Left colon (tissue), 2 donors: ENCODE measurements at regions not wholly inside any gene's neighbourhood (a gene's known extent, or its start where the extent isn't known, plus 50 kb on each side); places are given as distances from the start of the nearest gene placed in this dataset.

Source experiments
- ATAC-seq: fragments of 200-7000 bp; cut with Tn5 transposase; one replicate; pipeline ENCODE4 v1.9.1; 2020; ENCODE audit warnings: mild to moderate bottlenecking, moderate library complexity
- DNase-seq, 2 donors: peaks; one replicate each; pipeline ENCODE4 v3.0.0-alpha.2; 2020
- intact Hi-C, 2 donors: fragments of 100-400 bp; cut with DNase I in 1 of 2; cut with micrococcal nuclease in 1 of 2; formaldehyde crosslinking; loops; one replicate each; pipeline versions ENCODE4 v1.11.2 to v1.14.0; 2022; cut with DNase I, micrococcal nuclease
- donor health status: DM: no; HTN: no; CAD: no.
- donor health status: DM: yes; HTN: yes; CAD: no.

DNA sequence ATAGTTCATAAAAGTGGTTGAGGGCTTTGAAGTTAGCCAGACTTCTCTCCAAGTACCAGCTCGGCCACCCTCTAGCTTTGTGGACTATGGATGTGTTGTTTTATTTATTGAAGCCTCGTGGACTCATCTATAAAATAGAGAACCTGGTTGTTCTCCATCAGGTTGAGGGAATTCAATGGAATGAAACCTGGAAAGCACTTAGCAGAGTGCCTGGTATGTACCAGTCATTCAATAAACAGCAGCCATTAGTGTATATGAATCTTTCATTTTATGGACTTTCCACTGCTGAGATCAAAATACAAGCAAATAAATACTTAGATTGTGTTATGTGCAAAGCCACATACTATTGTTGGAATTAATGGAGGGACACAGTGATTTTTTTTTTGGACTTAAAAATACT is 206.8 kb downstream of the SOX4 start:
- DNase-seq: no peak
- intact Hi-C loops: no loop called here
- ATAC-seq: no peak

DNA sequence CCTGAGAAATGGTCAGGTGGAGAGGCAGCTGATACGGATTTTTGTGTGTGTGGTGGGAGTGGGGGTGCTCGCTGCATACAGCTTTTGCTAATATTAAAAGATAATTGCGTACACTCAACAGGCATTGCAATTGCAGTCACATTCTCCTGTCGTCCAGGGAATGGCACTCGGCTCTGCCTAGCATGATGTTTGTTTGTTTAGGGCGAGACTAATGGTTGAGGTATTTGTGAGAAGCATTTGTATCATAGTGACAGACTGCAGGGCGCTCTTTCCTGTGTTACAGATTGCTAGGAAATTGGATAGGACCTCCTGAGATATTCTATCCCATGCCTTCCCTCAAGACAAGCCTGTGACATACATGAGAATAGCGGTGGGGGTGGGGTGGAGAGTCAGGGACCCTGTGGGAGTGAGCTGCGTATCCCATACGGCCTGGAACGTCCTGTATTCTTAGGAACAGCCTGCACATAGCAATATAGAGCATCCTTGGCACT is 207.4 kb downstream of the SOX4 start:
- ATAC-seq (no peak), DNase-seq (no peak)
- intact Hi-C loops: no loop called here

DNA sequence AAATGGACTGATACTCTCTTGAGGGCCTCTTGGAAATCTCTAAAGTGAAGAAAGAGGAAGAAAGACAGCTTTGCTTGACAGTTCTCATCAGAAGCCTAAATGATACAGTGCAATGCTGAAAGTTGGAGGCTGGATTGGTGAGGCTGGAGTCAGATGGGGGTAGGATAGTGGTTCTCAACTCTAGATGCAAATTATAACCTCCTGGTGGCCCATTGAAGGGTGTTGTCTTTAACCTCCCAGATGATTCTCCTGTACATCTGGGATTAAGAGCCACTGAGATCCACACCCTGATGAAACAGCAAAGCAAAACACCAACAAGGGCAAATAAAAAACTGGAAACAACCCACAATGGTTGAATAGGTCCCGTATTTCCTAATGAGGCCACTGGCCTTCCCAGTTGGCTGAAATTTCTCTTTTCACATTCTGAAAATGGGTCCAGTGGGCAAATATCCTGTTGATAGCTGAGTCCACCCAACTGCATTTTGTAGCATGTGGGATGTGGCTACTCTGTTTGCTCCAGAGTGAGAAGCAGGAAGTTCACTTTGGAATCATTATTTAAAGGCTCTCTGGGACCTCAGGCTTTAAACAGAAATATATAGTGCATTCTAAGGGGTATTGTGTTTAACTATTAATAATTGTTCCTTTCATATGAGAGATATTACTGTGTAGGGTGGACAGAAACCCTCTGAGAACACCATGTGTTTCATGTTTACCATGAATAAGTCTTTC is 208.1 kb downstream of the SOX4 start:
- ATAC-seq: no peak
- no peak for DNase-seq

DNA sequence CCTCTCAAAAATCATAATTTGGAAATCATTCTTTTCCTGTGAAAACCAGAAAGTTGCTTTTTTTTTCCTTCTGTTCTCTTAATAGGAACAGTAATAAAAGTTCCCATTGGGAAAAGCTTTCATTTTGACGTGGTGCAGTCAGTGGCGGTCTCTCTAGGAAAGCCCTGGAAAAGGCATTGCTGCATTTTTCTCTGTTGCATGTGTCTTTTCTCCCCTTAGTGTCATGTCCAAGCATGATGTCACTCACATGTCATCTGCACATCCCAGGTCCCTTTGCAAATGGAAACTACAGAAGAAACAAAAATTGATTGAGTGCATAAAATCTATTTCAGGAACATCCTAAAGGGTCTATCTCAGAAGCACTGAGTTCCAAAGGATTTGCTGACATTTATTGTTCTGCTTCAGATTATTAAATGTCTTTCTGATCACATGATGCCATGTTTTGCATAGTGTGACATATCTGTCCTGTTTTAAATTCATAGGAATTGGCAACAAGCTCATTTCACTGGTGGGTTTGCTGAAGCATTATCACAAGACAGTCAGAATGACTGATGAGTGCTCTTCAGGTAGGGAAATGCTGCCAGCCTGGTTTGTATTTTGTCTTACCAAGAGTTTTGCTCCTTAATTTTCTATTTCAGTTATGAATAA is 208.7 kb downstream of the SOX4 start:
- intact Hi-C loops: no loop called here
- no peak for ATAC-seq
- DNase-seq: no peak

More for the DNA sequence above, 208.1 kb downstream of the SOX4 start:
- intact Hi-C loops: no loop called here

DNA sequence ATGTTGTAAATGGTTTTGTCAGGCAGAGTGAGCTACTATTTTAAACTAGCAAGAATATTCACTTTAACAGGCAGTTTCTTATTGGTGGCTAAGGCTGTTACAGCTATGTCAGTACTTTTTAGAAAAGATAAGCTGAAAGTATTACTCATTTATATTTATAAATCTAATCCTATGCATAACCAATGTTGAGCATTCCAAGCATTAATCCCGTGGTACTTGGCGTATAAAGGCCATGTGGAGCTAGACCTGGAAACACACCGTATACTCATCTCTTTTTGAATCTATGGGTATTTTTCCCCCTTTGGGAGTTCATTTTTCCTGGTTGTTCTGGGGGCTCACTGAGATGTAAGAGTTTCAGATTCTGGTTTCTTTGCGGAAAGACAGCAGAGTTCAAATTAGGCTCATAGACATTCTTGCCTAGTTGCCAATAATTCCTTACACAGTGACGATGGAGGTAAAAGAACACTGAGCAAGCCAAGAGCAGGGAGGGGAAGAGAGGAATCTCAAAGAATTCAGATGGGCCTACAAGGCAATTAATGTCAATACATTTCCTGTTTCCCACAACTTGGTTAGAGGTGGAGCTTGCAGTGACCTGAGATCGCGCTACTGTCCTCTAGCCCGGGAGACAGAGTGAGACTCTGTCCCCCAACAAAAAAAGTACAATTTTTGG is 211.5 kb downstream of the SOX4 start:
- intact Hi-C loops: no loop called here
- no peak for DNase-seq
- ATAC-seq: no peak

DNA sequence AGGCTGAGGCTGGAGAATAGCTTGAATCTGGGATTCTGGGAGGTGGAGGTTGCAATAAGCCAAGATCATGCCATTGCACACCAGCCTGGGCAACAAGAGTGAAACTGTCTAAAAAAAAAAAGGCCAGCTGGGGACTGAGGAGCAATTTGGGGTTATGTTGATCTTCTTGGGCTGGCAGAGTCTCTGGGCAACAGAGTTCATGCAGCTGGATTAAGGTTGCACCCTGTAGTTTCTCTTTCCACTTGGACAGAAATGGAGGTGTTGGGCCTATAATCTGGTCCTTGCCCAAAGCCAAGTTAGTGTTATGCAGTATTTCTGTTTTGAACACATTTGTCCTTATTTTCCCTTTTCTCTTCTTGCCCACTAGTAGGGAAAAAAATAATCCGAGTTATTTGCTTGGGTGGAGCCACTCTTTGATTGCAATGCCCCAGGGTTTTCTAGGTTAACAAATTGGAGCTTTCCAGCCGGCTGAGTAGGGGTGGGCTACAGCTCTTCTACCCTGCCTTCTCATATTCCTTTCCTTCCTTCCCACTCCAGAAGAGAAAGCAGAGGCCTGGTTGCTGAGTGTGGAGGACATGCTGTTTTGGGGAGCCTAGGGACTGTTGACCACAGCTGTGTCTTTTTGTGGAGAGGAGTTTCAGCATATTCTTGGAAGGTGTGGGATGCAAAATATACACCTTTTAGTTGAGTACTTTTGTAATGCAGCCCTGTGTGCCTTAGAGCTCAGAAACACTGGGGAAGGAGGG is 213.9 kb downstream of the SOX4 start:
- intact Hi-C loops: no loop called here
- DNase-seq (no peak), ATAC-seq (no peak)

DNA sequence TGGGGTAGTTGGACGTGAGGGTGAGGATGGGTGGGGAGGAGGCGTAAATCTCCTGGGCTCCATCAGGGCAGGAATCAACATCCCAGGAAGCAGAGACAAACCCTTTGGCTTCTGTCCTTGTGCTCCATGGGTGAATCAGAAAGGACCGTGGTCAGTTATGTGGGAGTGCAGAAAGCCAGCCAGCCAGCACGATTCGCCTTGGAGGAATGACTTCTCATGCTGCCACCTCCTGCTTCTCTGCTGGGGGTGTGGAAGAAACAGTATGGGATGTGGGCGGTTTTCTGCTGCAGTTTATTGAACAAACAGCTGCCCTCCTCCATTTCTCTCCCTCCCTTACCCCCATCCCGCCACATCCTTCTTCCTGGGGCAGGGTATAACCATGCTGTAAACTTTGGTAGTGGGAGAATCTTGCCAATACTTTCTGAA is 214.5 kb downstream of the SOX4 start:
- ATAC-seq (peak; percentile 41), DNase-seq (peak in 1 of 2 donors; percentile 13)
- intact Hi-C loops: no loop called here

DNA sequence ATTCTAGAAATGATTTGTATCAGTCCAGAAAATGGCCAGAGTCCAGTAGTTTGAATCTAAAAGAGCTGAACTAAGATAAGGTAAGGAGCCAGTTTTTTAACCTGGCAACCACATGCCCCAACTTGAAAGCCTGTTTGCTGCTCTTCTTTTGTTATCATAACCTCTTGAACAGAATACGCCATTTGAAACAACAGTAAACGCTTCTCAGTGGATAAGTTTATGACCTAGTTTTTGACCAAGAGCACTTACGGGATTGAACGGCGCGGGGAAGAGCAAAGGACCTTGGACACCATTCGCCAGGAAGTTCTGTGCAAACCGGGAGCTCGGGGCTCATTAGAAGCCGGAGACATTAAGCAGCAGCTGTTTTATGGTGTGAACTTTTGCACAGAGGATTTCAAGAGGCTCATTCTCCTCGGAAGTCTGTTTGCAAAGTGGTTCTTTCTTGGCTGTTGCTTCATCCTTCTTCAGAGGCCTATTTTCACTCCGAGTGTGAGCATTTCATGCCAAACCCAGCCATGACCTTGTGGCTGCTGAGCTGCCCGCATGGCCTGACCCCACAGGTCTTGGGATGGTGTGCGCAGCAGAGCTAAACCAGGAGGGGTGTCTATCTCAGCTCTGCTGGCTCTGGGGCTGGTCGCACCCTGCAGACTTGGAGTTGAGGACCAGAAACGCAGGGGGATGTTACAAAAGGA is 215.1 kb downstream of the SOX4 start:
- peak; percentile 50 to 55 for DNase-seq
- ATAC-seq: peak; percentile 96
- intact Hi-C loops: no loop called here

DNA sequence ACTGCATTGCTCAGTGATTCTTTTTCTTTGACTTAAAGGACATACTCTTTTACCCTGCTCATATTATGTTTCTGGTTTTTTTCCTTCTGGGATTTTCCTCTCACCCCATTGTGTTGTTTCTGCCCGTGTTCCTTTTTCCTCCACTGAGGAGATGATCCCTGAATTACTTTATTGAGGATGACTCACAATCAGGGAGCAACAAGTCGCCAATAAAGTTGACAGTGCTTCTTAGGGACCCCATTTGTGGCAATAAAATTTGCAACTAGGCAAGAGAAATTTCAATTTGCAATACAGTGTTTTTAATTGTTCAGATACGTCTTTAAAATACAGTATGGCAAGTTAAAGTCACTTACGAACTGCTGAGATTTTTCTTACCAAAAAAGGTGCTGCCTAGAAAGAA is 217.9 kb downstream of the SOX4 start:
- intact Hi-C loops: no loop called here
- ATAC-seq (no peak), DNase-seq (no peak)

DNA sequence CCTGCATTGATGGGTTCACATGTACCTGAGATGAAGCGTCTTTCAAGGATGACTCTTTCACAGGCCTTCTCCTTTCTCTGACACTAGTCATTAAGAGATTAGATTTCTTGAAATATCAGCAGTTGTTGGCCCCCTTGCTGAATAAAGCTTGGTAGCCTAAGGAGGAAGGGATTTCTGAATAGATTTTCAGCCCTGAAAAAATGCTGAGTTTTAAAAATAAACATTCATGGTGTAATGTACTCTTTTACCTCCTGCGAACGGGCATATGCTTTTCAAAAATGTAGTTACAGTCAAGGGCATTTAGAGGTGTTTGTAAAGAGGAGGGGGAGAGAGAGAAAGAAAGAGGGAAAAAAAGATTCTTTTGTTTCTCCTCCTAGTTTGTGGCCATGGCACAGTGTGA is 222.7 kb downstream of the SOX4 start:
- ATAC-seq (no peak), DNase-seq (no peak)
- intact Hi-C loops: no loop called here

DNA sequence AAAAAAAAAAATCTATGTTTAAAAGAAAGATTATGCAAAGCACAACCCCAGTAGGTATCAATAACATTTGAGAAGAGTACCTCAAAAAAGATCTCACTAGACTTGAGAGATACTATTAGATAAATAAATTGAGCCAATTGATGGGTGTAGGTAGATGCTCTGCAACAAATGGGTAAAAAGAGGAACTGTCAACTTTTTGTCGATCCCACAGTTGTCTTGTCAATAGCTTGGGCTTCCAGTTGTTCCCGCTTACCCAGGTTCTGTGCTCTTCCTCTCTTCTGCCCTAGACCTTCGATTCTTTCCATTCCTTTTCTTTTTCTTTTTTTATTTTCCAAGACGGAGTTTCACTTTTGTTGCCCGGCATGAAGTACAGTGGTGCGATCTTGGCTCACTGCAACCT is 226.9 kb downstream of the SOX4 start:
- intact Hi-C loops: no loop called here
- no peak for ATAC-seq
- DNase-seq: no peak

DNA sequence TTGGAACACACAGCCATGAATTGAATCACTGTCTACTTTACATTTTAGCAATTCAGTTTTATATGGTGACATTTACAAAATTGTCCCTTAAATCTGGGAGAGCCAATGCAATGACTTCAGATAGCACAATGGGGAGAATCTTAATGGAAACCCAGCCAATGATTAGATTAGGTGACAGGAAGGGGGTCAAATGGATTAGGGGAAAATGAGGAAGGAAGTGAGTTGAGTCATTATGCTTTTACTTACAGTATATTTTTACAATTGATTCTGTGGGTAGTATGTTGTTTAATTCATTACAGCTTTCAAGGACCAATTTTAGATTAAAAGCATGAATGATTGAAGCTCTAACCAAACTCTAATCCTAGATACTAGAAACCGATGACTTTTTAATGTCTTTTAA is 229.8 kb downstream of the SOX4 start:
- ATAC-seq (no peak), DNase-seq (no peak)
- intact Hi-C loops: no loop called here

DNA sequence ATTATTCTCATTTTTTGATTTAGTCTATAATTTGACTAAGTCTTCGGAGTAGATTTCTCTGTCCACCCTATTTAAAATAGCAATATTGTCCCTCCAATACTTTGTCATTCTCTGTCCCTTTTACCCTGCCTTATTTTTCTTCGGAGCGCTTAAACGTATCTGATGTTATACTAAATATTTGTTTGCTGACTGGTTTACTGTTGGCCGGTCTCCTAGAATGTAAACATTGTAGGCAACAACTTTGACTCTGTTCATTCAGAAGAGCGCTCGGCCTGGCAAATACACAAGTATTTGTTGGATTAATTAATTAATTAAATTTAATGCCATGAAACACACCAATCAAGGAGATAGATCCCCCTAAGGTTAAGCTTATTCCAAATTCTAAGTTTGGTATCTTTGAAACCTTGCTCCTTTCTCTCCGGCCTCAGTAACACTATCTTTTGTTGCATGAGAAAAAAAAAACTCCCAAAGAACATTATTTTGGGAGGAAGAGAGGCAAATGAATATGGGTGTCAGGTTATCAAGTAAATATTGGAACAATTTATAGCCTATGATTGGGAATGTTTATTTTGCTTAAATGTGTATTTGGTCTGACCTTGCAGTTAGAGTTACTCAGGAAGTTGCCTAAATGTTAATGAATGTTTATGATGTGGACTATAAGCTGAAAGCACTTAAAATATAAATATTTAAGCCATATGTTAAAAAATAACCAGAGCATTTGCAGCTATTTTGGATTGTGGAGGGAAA is 231.1 kb downstream of the SOX4 start:
- no peak for DNase-seq
- no peak for ATAC-seq
- intact Hi-C loops: no loop called here

DNA sequence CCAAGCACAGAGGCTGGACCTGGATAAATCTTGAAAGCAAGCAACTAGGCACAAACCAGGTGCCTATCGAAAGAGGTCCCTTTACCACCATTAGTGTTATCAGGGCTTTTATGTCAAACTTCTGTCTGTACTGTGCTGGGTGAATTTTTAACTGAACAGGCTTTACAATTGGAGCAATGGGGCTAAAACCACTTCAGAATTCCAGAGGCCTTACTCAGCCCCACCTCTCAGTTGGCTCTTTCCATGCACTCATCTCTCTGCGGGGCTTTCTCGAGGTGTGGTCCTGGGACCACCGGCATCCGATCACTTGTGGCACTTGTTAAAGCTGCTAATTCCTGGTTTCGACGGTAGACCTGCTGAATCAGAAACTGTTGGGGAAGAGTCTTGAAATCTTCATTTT is 232.5 kb downstream of the SOX4 start:
- ATAC-seq: no peak
- intact Hi-C loops: no loop called here
- DNase-seq: no peak

DNA sequence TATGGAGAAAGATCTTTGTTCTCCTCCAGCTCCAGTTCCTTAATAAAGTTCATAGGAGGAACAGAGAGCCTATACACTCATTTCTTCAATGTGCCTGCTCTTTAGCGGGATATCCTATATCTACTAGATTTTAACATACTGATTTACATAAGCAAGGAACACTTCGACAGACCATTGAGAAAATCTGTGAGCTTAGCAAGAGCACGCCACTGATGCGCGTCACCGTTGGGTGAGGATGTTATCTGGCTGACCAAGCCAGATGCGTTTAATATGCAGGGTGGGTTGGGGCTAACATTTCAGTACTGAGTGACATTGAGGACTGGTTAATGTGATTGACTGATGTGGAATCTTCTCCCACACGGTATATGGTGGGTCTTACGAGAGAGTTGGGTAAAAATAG is 233.4 kb downstream of the SOX4 start:
- ATAC-seq: no peak
- no peak for DNase-seq
- intact Hi-C loops: no loop called here

DNA sequence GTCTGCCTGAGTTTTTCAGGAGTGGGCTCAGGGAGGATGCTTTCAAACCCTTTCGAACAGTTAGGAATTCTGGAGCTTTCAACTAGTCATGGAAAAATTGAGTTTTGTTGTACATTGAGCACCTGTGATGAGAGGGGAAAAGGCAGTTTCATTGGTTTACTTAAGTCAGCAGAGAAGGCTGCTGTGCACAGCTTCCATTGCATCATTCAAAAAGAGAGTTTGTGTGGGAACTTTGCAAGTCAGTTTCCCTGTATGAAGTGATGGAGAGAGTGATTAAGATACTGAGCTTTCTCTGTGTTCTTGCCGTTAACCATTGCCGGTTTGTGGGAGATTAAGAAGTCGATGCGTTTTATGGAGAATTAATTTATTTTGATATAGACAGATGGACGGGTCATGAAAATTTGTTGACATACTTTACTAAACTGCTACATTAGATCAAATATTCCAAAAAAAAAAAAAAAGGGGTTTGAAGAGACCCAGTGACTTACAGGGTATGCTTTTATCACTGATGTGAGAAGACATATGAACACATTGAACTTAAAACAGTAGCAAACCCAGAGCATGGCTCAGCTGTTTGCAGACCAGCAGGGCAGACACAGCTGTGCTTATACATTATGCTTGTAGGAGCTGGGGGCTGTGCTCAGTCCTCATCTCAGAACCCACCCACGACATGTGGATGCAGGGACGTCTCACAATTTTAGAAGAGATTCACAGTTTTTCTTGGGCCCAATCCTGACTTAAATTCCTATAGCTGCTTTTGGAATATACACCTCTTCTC is 234.1 kb downstream of the SOX4 start:
- ATAC-seq: no peak
- intact Hi-C loops: no loop called here
- DNase-seq: no peak

DNA sequence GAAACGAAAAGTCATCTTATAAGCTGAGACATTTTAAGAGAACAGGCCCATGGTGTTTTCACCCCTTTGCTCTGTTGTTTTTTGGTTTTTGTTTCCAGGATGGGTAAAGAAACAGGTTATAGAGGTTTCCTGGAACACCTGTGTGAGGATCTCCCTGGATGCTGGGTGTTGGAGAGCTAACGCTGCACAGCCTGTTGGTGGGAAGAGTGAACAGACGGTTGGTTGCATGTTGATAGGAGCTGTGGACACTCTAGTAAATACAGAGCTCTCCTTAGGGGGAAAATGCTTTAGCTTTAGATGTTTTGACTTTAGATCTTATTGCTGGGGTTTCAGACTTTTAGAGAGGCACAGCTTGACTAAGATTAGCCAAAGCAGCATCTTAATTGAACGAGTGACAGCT is 235.2 kb downstream of the SOX4 start:
- no peak for DNase-seq
- ATAC-seq: no peak
- intact Hi-C loops: no loop called here

DNA sequence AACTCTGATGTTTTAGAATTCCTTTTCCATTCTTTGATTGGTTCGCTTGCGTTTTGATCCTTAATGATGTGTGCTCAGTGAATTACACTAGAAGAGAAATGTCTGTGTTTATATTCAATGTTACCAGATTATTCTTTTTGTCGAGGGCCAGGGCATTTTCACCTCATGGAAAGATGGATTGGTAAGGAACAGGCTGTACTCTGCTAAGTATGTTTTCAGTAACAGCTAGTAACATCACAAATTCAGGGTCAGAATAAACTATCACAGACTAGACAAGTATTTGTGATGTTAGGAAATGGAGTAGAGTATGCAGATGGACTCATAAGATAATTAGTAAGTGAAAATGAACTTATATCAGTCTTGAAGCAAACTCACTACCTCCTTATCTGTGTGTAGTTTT is 235.6 kb downstream of the SOX4 start:
- ATAC-seq: no peak
- DNase-seq: no peak
- intact Hi-C loops: no loop called here
